ENCODE measurements at regions not wholly inside any gene's neighbourhood (a gene's known extent, or its start where the extent isn't known, plus 50 kb on each side); places are given as distances from the start of the nearest gene placed in this dataset.

DNA sequence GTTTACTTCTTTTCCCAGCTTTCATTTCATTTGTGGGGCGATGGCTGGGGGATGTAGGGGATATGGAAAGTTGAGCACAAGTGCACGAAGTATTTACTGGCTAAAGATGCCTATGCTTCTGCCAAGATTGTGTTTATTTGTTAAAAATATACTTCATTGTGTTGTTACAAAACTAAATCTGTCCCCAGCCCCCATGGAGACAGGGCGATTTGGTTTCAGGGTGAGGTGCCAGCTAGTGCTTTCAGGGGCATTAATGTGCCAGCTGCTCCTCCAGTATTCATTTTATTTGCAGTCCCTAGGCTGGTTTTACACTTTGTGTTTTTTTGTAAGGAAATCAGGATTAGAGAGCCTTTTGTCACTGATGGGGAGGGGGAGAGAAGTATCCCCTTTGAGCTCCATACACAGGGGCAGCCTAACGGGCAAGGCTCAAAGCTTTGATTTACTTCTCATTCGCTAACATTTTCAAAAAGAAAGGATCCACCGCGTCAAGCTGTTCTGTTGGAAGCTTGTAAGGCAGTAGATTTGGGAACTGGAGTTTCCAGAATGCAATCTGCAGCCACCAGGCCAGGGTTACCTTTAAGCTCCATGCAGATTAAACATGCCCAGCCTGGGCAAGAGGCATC is 198.7 kb upstream of the PLEKHG7 start (continued):
- TF ChIP-seq, protein P1, sequence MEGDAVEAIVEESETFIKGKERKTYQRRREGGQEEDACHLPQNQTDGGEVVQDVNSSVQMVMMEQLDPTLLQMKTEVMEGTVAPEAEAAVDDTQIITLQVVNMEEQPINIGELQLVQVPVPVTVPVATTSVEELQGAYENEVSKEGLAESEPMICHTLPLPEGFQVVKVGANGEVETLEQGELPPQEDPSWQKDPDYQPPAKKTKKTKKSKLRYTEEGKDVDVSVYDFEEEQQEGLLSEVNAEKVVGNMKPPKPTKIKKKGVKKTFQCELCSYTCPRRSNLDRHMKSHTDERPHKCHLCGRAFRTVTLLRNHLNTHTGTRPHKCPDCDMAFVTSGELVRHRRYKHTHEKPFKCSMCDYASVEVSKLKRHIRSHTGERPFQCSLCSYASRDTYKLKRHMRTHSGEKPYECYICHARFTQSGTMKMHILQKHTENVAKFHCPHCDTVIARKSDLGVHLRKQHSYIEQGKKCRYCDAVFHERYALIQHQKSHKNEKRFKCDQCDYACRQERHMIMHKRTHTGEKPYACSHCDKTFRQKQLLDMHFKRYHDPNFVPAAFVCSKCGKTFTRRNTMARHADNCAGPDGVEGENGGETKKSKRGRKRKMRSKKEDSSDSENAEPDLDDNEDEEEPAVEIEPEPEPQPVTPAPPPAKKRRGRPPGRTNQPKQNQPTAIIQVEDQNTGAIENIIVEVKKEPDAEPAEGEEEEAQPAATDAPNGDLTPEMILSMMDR (IDR thresholded peaks at IDR 0.05 in 2 of 3, conservative IDR thresholded peaks at IDR 0.05 in 1 of 3; ENCODE audit: borderline replicate concordance in 1 of 3, insufficient read depth in 1 of 3, low read depth in 2 of 3, low read length in 2 of 3), result no peak
- TF ChIP-seq YY1 (IDR thresholded peaks at IDR 0.05; ENCODE audit: extremely low read depth, insufficient replicate concordance, low read depth, low read length) (no peak), SP1 (IDR thresholded peaks at IDR 0.05; ENCODE audit: low read depth) (no peak), EZH2phosphoT487 (IDR thresholded peaks at IDR 0.05; ENCODE audit: borderline replicate concordance) (no peak), RAD21 (IDR thresholded peaks at IDR 0.05; ENCODE audit: low read depth) (no peak), TCF7L2 (IDR thresholded peaks at IDR 0.05; ENCODE audit: borderline replicate concordance, extremely low read depth, insufficient read depth, insufficient read length) (no peak), CBX3 (IDR thresholded peaks at IDR 0.05; ENCODE audit: low read depth) (no peak)
- TF ChIP-seq, protein P2, sequence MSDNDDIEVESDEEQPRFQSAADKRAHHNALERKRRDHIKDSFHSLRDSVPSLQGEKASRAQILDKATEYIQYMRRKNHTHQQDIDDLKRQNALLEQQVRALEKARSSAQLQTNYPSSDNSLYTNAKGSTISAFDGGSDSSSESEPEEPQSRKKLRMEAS (IDR thresholded peaks at IDR 0.05), result no peak

DNA sequence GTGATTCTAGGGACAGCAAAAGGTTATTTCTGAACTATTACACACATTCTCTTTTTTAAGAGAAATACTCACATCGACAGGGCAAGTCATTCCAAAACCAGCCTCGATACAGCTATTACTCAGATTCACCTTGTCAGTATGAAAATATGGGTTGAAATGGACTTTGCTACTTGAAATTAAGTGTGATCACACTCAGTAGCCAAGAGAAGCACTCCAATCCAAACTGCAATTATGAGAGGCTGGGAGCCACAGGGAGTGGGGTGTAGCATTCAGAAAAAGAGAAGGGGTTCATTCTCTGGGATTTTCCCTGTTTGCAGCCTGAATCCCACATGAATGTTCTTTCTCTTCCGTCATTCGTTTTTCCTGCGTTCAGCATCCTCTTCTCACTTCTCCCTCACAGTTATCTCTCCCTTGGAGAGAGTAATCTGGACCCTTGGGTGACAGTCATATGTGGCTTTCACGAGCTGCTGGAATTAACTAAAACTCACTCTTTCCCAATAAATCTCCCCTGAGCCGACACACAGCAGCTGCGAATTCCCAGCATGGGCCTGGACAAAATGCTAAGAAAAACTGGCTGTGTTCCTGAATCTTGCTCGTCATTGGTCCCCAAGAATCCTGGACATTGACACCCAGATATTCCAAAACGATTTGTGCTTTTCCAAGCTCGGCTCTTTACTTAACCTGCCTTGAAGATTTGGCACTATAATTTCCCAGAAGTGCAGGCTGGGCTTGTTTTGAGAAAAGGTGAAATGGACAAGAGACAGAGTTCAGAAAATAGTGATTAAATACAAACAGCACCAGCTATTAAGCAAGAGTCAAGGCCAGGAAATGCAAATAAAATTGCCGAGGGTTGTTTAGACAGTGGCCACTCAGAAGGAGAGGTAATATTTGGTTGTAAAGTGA is 199.5 kb upstream of the PLEKHG7 start:
- Histone ChIP-seq H3K9me2 (ENCODE audit: insufficient read depth) (no peaks in the 10 kb centered on the region), H3K79me2 (ENCODE audit: insufficient read depth, low read length) (no peaks in the 10 kb centered on the region), H3K4me3 (replicated peaks in 1 of 2; ENCODE audit: low read depth in 1 of 2, low read length in 2 of 2) (no peak overlapping the region), H3K9ac (ENCODE audit: low read length) (no peak overlapping the region), H3K36me3 (ENCODE audit: control insufficient read depth in 1 of 2, insufficient read depth in 2 of 2, low read length in 2 of 2) (no peaks in the 10 kb centered on the region), H3K27ac (ENCODE audit: low read depth, low read length) (no peak overlapping the region), H3K9me3 (ENCODE audit: control insufficient read depth in 1 of 2, insufficient read depth in 1 of 2, low read depth in 1 of 2, low read length in 2 of 2) (no peaks in the 10 kb centered on the region), H4K20me1 (ENCODE audit: insufficient read depth) (no peaks in the 10 kb centered on the region), H3K4me2 (ENCODE audit: low read length) (no peak overlapping the region), H3K4me1 (ENCODE audit: control insufficient read depth in 1 of 2, insufficient read depth in 2 of 2, low read length in 2 of 2) (no peaks in the 10 kb centered on the region), H2AFZ (ENCODE audit: low read depth, low read length, poor library complexity, severe bottlenecking) (no peak overlapping the region), H3K27me3 (ENCODE audit: insufficient read depth, low read length) (no peaks in the 10 kb centered on the region)
- DNase-seq (ENCODE audit: low read depth, low spot score), result no peak
- ATAC-seq, result no peak
- intact Hi-C loops (cut with micrococcal nuclease), result no loop called here
- RAD21 ChIA-PET (ENCODE audit: low non-redundant PET in 1 of 2, low total read pairs in 2 of 2, uncharacterized antibody in 2 of 2, unreplicated experiment in 2 of 2), result no interaction called here
- CTCF ChIA-PET, result interaction anchor here (1.0 to 1.1 kb wide), 2 partner anchors 67 to 105 kb away, joined by 3 read pairs; no protein-coding TSS in a partner anchor
- no TSS peak for BruUV-seq (replicated peaks)
- POLR2A ChIA-PET, result interaction anchor here (0.9 kb wide), 1 partner anchor 357 kb away, joined by 4 read pairs; the partner anchor contains the start of gene BTG1
- TF ChIP-seq POLR2A (IDR thresholded peaks at IDR 0.05; ENCODE audit: borderline replicate concordance, extremely low read depth, insufficient read depth, insufficient read length) (no peak), TCF7L2 (IDR thresholded peaks at IDR 0.05; ENCODE audit: borderline replicate concordance, extremely low read depth, insufficient read depth, insufficient read length) (no peak), POLR2AphosphoS5 (IDR thresholded peaks at IDR 0.05; ENCODE audit: low read depth, low read length) (no peak), SP1 (IDR thresholded peaks at IDR 0.05; ENCODE audit: low read depth) (no peak), SRF (IDR thresholded peaks at IDR 0.05; ENCODE audit: low read depth) (no peak), EZH2phosphoT487 (IDR thresholded peaks at IDR 0.05; ENCODE audit: borderline replicate concordance) (no peak)
- TF ChIP-seq, protein P1 (IDR thresholded peaks at IDR 0.05 in 2 of 3, conservative IDR thresholded peaks at IDR 0.05 in 1 of 3; ENCODE audit: borderline replicate concordance in 1 of 3, insufficient read depth in 1 of 3, low read depth in 2 of 3, low read length in 2 of 3), result no peak
- TF ChIP-seq, protein P2 (IDR thresholded peaks at IDR 0.05), result no peak
- TF ChIP-seq, protein P3, sequence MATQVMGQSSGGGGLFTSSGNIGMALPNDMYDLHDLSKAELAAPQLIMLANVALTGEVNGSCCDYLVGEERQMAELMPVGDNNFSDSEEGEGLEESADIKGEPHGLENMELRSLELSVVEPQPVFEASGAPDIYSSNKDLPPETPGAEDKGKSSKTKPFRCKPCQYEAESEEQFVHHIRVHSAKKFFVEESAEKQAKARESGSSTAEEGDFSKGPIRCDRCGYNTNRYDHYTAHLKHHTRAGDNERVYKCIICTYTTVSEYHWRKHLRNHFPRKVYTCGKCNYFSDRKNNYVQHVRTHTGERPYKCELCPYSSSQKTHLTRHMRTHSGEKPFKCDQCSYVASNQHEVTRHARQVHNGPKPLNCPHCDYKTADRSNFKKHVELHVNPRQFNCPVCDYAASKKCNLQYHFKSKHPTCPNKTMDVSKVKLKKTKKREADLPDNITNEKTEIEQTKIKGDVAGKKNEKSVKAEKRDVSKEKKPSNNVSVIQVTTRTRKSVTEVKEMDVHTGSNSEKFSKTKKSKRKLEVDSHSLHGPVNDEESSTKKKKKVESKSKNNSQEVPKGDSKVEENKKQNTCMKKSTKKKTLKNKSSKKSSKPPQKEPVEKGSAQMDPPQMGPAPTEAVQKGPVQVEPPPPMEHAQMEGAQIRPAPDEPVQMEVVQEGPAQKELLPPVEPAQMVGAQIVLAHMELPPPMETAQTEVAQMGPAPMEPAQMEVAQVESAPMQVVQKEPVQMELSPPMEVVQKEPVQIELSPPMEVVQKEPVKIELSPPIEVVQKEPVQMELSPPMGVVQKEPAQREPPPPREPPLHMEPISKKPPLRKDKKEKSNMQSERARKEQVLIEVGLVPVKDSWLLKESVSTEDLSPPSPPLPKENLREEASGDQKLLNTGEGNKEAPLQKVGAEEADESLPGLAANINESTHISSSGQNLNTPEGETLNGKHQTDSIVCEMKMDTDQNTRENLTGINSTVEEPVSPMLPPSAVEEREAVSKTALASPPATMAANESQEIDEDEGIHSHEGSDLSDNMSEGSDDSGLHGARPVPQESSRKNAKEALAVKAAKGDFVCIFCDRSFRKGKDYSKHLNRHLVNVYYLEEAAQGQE (IDR thresholded peaks at IDR 0.05; ENCODE audit: low read depth), result no peak

All from HCT116 (cell line).